ENCODE measurements at regions not wholly inside any gene's neighbourhood (a gene's known extent, or its start where the extent isn't known, plus 50 kb on each side); places are given as distances from the start of the nearest gene placed in this dataset.
"Not testable (repeated sequence)": the region's sequence is repeated elsewhere in the genome, so short reads cannot be mapped to it uniquely, and the experiment has no call there.

DNA sequence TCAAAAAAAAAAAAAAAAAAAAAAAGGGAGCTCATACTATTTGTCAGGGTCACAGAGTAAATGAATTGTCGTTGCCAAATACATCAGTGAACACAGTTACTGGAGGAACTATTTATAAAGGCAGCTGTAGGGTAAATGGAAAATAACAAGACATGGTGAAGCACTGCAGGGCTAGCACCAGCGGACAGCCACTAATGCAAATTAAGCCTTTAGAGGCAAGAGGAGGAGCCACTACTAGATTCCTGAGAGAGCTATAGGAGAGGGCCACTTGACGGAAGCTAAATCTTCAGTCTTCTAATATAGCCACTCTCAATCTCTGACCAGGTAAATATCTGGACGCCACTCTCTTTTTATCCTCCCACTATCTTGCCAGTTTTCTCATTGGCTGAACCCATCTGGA lies 801.2 kb upstream of the GOT2 start:
- no peaks in the 10 kb centered on the region for H3K79me2 ChIP-seq
- H3K4me1 ChIP-seq (ENCODE audit: insufficient read depth), result no peaks in the 10 kb centered on the region
- no peaks in the 10 kb centered on the region for H3K27me3 ChIP-seq
- H2AFZ ChIP-seq, result no peak overlapping the region
- 60% methylated on average over 4 of the region's 4 CpGs for WGBS (ENCODE audit: low lambda C conversion rate, missing lambda C conversion rate)
- no peak overlapping the region for H3K27ac ChIP-seq
- H3K4me3 ChIP-seq, result no peak overlapping the region
- no peaks in the 10 kb centered on the region for H3K9me3 ChIP-seq (ENCODE audit: low read depth)
- H3K9me2 ChIP-seq (replicated peaks; ENCODE audit: insufficient read depth), result no peaks in the 10 kb centered on the region
- TF ChIP-seq EZH2phosphoT487 (IDR thresholded peaks at IDR 0.05; ENCODE audit: low read depth, severe bottlenecking, unreplicated experiment) (no peak), EZH2 (IDR thresholded peaks at IDR 0.05; ENCODE audit: borderline replicate concordance) (no peak)
- TF ChIP-seq, protein P1, sequence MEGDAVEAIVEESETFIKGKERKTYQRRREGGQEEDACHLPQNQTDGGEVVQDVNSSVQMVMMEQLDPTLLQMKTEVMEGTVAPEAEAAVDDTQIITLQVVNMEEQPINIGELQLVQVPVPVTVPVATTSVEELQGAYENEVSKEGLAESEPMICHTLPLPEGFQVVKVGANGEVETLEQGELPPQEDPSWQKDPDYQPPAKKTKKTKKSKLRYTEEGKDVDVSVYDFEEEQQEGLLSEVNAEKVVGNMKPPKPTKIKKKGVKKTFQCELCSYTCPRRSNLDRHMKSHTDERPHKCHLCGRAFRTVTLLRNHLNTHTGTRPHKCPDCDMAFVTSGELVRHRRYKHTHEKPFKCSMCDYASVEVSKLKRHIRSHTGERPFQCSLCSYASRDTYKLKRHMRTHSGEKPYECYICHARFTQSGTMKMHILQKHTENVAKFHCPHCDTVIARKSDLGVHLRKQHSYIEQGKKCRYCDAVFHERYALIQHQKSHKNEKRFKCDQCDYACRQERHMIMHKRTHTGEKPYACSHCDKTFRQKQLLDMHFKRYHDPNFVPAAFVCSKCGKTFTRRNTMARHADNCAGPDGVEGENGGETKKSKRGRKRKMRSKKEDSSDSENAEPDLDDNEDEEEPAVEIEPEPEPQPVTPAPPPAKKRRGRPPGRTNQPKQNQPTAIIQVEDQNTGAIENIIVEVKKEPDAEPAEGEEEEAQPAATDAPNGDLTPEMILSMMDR (IDR thresholded peaks at IDR 0.05; ENCODE audit: poor library complexity), result no peak
- H4K20me1 ChIP-seq (ENCODE audit: insufficient read depth, poor library complexity, severe bottlenecking), result no peaks in the 10 kb centered on the region
- H3K36me3 ChIP-seq (replicated peaks; ENCODE audit: insufficient read depth, low read depth), result no peaks in the 10 kb centered on the region
- H3K4me2 ChIP-seq, result no peak overlapping the region
- DNase-seq (ENCODE audit: low spot score), result no peak

DNA sequence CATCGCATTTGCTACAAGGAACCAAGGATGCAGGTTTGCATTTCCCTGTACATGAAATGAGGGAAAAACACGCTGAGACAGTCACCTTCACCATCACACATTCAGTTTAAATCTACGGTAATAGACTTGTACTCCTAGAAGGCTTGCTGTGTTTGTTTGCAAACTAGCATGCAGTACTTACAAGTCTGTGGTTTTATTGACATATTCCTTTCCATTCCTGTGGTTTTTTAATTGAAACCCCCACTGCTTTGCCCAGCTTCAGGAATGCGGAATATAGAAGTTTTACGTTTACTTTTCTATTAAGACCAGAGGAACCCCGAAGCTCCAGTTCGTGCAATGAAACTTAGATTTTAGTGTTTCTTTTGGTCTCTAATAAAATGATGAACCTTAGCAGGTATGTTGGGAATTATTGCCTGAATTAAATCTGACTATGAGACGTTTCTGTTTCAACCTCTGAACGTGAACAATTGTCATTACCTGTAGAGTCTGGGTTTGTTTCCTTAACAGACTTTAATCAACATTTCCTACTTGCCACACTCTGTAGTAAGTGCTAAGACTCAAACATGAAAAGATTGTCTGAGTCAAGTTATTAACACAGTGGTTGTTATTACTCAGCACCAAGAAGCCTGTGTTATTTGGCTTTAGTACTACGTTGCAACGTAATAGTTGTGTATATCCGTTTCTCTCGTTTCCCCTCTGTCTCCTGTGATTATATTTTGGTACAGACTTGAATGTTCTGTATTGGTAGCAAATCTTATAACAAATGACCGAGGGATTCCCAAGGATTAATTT lies 793.3 kb upstream of the GOT2 start:
- Histone ChIP-seq H3K4me1 (ENCODE audit: insufficient read depth) (no peaks in the 10 kb centered on the region), H3K4me3 (no peak overlapping the region), H3K27ac (no peak overlapping the region), H2AFZ (no peak overlapping the region), H3K79me2 (no peaks in the 10 kb centered on the region), H3K9me2 (replicated peaks; ENCODE audit: insufficient read depth) (no peaks in the 10 kb centered on the region), H3K27me3 (no peaks in the 10 kb centered on the region), H3K9me3 (ENCODE audit: low read depth) (no peaks in the 10 kb centered on the region), H3K4me2 (peak overlapping the region; percentile 35), H3K36me3 (replicated peaks; ENCODE audit: insufficient read depth, low read depth) (no peaks in the 10 kb centered on the region), H4K20me1 (ENCODE audit: insufficient read depth, poor library complexity, severe bottlenecking) (no peaks in the 10 kb centered on the region)
- WGBS (ENCODE audit: low lambda C conversion rate, missing lambda C conversion rate), result 47% methylated on average over 14 of the region's 14 CpGs
- TF ChIP-seq EZH2 (IDR thresholded peaks at IDR 0.05; ENCODE audit: borderline replicate concordance) (no peak), EZH2phosphoT487 (IDR thresholded peaks at IDR 0.05; ENCODE audit: low read depth, severe bottlenecking, unreplicated experiment) (no peak)
- TF ChIP-seq, protein P1 (IDR thresholded peaks at IDR 0.05; ENCODE audit: poor library complexity), result no peak
- no peak for DNase-seq (ENCODE audit: low spot score)

DNA sequence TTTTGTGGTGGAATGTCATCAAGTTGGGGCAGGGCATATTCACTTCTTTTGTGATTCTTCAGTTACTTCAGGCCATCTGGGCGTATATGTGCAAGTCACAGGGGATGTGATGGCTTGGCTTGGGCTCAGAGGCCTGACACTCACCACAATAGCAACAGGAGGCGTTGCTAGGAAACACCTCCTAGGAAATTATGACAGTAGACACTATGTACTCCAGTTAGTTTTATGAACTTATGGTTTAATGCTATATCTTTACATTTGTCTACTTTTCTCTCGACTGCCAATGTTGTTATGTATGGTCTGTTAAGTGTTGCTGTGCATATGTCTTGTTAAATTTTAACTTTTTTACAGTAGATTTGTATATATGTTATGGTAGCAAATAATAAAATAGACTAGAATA lies 788.7 kb upstream of the GOT2 start:
- H4K20me1 ChIP-seq (ENCODE audit: insufficient read depth, poor library complexity, severe bottlenecking), result no peaks in the 10 kb centered on the region
- no peaks in the 10 kb centered on the region for H3K36me3 ChIP-seq (replicated peaks; ENCODE audit: insufficient read depth, low read depth)
- H3K4me3 ChIP-seq, result no peak overlapping the region
- no peaks in the 10 kb centered on the region for H3K9me2 ChIP-seq (replicated peaks; ENCODE audit: insufficient read depth)
- H3K27me3 ChIP-seq, result no peaks in the 10 kb centered on the region
- no peak for TF ChIP-seq EZH2phosphoT487 (IDR thresholded peaks at IDR 0.05; ENCODE audit: low read depth, severe bottlenecking, unreplicated experiment)
- TF ChIP-seq, protein P1 (IDR thresholded peaks at IDR 0.05; ENCODE audit: poor library complexity), result no peak
- no peak for TF ChIP-seq EZH2 (IDR thresholded peaks at IDR 0.05; ENCODE audit: borderline replicate concordance)
- no peaks in the 10 kb centered on the region for H3K4me1 ChIP-seq (ENCODE audit: insufficient read depth)
- H3K9me3 ChIP-seq (ENCODE audit: low read depth), result no peaks in the 10 kb centered on the region
- H3K27ac ChIP-seq, result no peak overlapping the region
- H3K4me2 ChIP-seq, result no peak overlapping the region
- no peaks in the 10 kb centered on the region for H3K79me2 ChIP-seq
- 88% methylated on average over 3 of the region's 3 CpGs for WGBS (ENCODE audit: low lambda C conversion rate, missing lambda C conversion rate)
- DNase-seq (ENCODE audit: low spot score), result no peak
- no peak overlapping the region for H2AFZ ChIP-seq

DNA sequence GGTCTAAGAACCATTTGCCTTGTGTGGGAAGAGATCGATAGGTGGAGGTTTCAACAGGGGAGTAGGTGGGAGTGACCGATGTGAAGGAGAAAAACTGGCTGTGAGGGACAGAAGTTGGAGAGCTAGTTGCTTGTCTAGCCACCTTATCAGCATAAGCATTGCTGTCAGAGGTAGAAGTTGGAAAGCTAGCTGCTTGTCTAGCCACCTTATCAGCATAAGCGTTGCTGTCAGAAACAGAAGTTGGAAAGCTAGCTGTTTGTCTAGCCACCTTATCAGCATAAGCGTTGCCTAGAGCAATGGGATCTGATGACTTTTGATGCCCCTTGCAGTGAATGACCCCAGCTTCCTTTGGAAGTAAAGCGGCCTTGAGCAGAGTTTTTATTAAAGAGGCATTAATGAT lies 784.6 kb upstream of the GOT2 start:
- not testable (repeated sequence) for H3K9me3 ChIP-seq (ENCODE audit: low read depth); H3K9me2 ChIP-seq (replicated peaks; ENCODE audit: insufficient read depth); H3K4me1 ChIP-seq (ENCODE audit: insufficient read depth); H3K36me3 ChIP-seq (replicated peaks; ENCODE audit: insufficient read depth, low read depth); H3K27me3 ChIP-seq; H3K27ac ChIP-seq; H3K79me2 ChIP-seq; H3K4me3 ChIP-seq; H4K20me1 ChIP-seq (ENCODE audit: insufficient read depth, poor library complexity, severe bottlenecking); H2AFZ ChIP-seq; H3K4me2 ChIP-seq
- DNase-seq (ENCODE audit: low spot score), result peak; percentile 8
- 42% methylated on average over 5 of the region's 5 CpGs for WGBS (ENCODE audit: low lambda C conversion rate, missing lambda C conversion rate)

Measured in hepatocyte (in vitro differentiated cells).